KOPT-K1 (cell line): ENCODE measurements at regions not wholly inside any gene's neighbourhood (a gene's known extent, or its start where the extent isn't known, plus 50 kb on each side); places are given as distances from the start of the nearest gene placed in this dataset.
"Not testable (repeated sequence)": the region's sequence is repeated elsewhere in the genome, so short reads cannot be mapped to it uniquely, and the experiment has no call there.

Experiments
- H3K27ac ChIP-seq: fragments of 200-600 bp; sonication (generic); 2 replicates; pipeline ENCODE4 v1.5.1; 2016; ENCODE audit warnings: antibody characterized with exemption, mild to moderate bottlenecking, low read depth, low read length; ENCODE audit not compliant: poor library complexity, severe bottlenecking
- H3K36me3 ChIP-seq: fragments of 200-600 bp; sonication (generic); 2 replicates; pipeline ENCODE4 v1.5.1; 2017; ENCODE audit warnings: antibody characterized with exemption, mild to moderate bottlenecking, low read length, moderate library complexity; ENCODE audit not compliant: insufficient read depth
- H3K9me3 ChIP-seq: fragments of 200-600 bp; sonication (generic); 2 replicates; pipeline ENCODE4 v1.5.1; 2017; ENCODE audit warnings: antibody characterized with exemption, low read length, mild to moderate bottlenecking; ENCODE audit not compliant: insufficient read depth, poor library complexity, severe bottlenecking

DNA sequence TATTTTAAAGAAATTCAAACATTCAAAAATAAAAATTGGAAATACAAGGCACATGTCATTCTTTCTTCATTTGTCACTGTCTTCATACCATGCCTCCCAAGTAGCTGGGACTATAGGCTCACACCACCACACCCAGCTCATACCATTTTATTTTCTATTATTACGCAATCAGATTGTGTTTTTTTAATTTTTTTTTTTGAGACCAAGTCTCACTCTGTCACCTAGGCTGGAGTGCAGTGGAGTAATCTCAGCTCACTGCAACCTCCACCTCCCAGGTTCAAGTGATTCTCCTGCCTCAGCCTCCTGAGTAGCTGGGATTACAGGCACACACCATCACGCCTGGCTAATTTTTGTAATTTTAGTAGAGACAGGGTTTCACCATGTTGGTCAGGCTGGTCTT lies 526.1 kb downstream of the DTWD2 start:
- H3K36me3 ChIP-seq, H3K9me3 ChIP-seq, H3K27ac ChIP-seq: not testable (repeated sequence)

GRCh38 chr5:118461436-118461835 lies 526.9 kb downstream of the DTWD2 start:
- no peaks in the 10 kb centered on the region for H3K36me3 ChIP-seq
- H3K9me3 ChIP-seq, result no peaks in the 10 kb centered on the region
- H3K27ac ChIP-seq, result no peak overlapping the region

DNA sequence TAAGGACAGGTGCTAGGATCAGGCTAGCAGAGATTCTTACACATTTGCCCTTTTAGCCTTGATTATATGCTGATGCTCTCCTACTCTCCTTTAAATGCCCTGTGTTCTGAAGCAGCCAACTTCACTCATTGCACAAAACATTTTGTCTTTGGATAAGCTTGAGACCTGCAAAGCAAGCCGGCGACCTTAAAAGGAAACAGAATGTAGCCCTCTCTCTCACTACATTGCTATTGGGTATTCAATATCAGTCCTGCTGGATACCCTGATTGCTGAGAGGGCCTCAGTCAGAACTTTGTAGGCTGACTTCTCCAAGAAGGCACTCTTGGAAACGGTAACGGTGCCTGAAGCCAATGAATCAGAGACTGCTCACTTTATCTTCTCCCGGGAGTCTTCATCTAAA lies 528.9 kb downstream of the DTWD2 start:
- Histone ChIP-seq H3K9me3 (no peaks in the 10 kb centered on the region), H3K36me3 (no peaks in the 10 kb centered on the region), H3K27ac (no peak overlapping the region)

DNA sequence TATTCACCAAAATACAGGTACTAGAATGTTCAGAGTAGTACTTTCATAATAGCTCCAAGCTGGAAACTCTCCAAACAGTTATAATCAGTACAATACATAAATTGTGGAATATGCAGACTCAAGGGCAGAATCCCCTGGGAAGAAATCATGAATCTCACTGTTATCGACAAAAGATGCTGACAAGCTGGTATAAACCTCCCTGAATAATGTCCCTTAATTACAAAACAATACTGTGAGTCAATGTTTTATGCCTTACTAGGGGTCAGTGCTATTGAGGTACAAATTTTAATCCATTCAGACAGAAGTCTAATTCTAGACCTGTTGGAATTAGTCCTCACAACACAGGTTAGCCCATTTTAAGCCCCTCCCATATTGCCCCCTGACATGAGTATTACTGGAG lies 532.3 kb downstream of the DTWD2 start:
- Histone ChIP-seq H3K36me3 (no peaks in the 10 kb centered on the region), H3K27ac (no peak overlapping the region), H3K9me3 (no peaks in the 10 kb centered on the region)

DNA sequence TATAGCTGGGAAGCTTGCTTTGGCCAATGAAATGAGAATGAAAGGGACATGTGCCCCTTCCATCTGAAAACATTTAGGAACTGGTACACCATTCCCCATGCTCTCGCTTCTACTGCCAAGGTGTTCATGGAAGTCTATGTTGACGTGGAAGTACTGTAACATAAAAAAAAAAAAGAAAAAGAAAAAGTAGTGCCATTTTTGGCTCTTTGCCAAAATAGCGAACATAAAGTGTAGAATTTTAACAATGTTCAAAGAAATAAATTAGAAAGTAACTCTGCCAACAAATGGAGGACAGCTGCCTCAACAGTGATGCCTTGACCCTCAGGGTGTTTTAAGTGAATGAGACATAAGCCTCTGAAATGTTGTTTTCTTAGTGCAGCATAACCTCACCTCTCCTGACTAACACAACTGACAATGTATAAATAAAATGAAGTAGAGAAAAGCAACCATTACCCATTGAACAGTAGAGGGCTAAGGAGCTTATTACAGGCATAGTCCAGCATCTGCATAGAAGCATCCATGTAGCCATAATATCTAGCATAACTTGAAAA lies 536.6 kb downstream of the DTWD2 start:
- no peaks in the 10 kb centered on the region for H3K36me3 ChIP-seq
- no peaks in the 10 kb centered on the region for H3K9me3 ChIP-seq
- H3K27ac ChIP-seq, result no peak overlapping the region

DNA sequence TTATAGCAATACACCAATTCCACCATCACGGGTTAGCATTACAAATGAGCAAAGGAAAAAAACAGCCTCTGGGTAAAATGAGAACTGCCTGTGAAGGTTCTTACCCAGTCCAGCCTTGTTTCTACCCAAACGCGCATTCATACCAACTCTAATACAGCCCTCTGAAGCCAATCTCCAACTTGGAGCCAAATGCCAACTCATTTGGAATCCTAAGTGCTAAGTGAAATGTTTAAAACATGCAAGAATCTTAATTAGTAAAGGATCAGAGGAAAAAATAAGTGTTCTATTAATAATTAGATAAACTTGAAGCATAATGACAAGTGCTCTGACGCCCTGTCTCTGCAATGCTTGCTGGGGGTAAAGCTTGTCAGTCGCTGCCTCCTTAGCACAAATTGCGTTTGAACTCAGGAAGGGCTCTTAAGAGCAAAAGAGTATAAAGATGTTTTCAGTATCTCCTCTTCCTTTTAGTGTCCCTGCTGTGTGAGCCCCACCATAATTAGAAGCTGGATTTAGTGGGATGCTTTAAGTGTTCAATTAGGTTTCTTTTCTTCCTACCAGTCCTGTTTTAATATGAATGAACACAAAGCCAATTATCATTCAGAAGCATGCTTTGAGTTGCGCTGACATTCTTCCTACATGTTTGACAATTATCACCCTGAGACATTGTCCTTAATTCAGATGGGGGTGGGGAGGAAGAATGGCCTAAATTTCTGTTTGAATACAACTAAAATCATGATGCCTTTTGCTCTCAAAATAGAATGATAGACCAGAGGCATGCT lies 537.6 kb downstream of the DTWD2 start:
- no peaks in the 10 kb centered on the region for H3K36me3 ChIP-seq
- no peak overlapping the region for H3K27ac ChIP-seq

DNA sequence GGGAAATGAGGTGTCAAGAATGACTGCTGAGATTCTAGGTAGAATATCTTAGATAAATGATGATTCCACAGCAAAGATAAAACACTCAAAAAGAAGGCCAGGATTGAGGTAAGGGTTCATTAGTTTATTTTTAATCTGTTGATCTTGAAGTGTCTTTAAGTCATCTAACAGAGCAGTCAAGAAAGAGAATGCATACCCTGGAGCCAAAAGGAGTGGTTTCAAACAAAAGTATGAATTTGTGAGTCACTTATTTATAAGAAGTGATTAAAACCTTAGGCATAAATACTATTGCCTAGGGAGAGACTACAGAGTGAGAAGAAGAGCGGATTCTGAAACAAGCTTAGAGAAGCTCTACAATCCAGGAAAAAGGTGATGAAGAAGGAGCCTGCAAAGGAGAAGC lies 541.0 kb downstream of the DTWD2 start:
- H3K9me3 ChIP-seq, result no peaks in the 10 kb centered on the region
- no peaks in the 10 kb centered on the region for H3K36me3 ChIP-seq
- no peak overlapping the region for H3K27ac ChIP-seq

More for the DNA sequence above, 537.6 kb downstream of the DTWD2 start:
- no peaks in the 10 kb centered on the region for H3K9me3 ChIP-seq

GRCh38 chr5:118441956-118442355 lies 546.4 kb downstream of the DTWD2 start:
- H3K27ac ChIP-seq, result no peak overlapping the region
- H3K36me3 ChIP-seq, result no peaks in the 10 kb centered on the region
- H3K9me3 ChIP-seq, result no peaks in the 10 kb centered on the region

DNA sequence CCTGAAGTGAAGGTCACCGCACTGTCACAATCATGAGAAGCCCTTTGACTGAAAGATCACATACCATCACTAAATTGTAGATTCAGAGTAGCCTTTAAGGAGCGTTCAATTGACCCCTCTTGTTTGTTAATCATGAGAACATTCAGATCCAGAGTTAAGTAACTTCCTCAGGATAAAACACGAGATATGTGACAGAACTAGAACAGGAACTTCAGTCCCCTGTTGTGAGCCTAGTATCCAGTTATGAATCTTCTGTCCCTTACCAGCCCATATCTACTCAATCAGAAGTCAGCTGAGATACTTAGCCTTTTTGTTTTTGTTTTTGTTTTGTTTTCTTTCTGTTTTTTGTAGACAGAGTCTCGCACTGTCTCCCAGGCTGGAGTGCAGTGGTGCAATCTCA lies 547.3 kb downstream of the DTWD2 start:
- H3K9me3 ChIP-seq, result no peaks in the 10 kb centered on the region

GRCh38 chr5:118440496-118440895 lies 547.9 kb downstream of the DTWD2 start:
- no peak overlapping the region for H3K27ac ChIP-seq

More for the DNA sequence above, 547.3 kb downstream of the DTWD2 start:
- Histone ChIP-seq H3K36me3 (no peaks in the 10 kb centered on the region), H3K27ac (no peak overlapping the region)

DNA sequence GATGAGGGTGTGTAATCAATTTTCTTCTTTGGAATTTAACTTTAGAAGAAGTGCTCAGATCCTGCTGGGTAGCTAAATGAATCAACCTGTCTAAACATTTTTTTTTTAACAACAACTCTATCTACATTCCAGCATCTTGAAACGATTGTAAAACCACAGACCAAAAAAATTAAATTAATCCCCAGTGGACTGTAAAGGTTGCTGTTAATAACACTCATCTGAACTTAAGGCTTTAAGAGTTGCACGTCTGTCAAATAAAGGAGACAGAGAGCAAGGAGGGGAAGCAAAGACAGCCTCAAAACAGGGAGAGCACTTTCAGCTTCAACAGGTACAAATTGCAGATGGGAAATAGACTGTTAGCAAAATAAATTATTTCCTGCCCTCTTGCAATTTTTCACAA lies 548.5 kb downstream of the DTWD2 start:
- H3K36me3 ChIP-seq, result no peaks in the 10 kb centered on the region
- no peak overlapping the region for H3K27ac ChIP-seq
- no peaks in the 10 kb centered on the region for H3K9me3 ChIP-seq

More at GRCh38 chr5:118440496-118440895, 547.9 kb downstream of the DTWD2 start:
- no peaks in the 10 kb centered on the region for H3K9me3 ChIP-seq
- H3K36me3 ChIP-seq, result no peaks in the 10 kb centered on the region

DNA sequence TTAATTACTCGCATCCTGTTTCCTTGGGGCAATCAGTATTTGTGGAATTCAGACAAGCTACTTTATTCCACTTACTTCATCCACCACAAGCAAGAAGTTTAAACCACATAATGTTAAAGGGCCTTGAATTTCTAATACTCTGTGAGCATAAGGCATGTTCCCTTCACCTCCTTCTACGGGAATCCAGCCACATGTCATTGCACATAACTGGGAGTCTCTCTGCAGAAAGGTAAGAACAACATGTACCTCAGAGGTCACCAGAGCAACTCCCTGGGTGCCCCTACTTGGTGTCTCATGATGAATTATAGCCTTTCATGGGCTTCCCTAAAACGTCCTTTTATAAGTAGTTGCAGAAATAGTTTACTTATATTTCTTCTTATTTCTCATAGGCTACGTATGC lies 553.2 kb downstream of the DTWD2 start:
- H3K36me3 ChIP-seq, result no peaks in the 10 kb centered on the region
- H3K27ac ChIP-seq, result no peak overlapping the region
- no peaks in the 10 kb centered on the region for H3K9me3 ChIP-seq

DNA sequence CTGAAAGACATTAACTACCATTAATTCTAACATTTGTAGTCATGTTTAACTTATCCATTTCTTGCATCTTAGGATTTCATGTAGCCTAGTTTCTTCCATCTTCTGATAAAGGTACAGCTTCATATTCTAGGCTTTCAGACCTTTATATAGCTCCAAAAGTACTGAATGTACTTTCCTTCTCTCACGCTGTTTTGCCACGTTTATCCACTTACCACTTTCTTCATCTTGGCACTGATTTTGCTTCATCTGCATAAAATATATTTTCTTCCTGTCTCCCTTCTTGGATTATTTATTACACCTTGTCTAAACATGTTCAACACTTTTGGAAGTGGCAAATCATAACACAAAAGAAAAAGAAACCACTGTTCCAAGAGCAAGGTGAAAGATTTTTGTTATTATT lies 553.8 kb downstream of the DTWD2 start:
- H3K36me3 ChIP-seq, result no peaks in the 10 kb centered on the region
- no peaks in the 10 kb centered on the region for H3K9me3 ChIP-seq
- H3K27ac ChIP-seq, result no peak overlapping the region

DNA sequence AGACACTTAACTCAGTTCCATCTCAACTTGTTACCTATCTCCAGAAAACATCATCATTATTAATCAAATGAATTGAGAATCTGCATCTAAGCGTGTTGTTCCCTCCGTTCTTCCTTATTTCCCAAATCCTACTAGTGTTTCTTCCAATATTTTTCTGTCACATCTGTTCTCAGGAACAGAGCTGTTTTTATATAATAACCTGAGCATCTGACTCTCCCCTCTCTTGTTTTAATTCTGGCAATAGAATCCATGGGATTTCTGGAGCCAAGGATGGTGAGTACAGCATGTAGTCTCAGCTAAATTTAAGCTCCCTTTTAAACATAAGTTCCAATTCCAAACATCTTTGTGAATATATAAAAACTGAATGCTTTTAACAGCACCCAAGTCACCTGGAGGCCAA lies 558.3 kb downstream of the DTWD2 start:
- no peaks in the 10 kb centered on the region for H3K36me3 ChIP-seq
- no peaks in the 10 kb centered on the region for H3K9me3 ChIP-seq
- H3K27ac ChIP-seq, result no peak overlapping the region

DNA sequence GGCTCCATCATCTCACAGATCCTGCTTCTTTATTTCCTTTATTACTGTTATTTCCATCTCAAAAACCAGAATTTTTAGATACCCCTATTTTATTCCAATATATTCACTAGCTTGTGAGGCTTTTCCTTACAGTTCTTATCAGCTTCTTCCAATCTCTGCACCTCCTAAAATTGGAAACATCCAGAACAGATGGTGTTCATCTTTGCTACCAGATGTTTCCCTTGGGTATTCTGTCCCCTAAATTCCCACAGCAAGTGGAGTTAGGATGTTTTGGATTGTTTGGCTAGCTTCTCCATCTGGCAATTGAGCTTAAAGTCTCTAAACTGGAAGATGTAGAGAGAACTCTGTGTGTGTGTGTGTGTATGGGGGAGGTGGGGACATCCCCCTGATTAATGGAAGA lies 580.4 kb downstream of the DTWD2 start:
- Histone ChIP-seq H3K36me3 (no peaks in the 10 kb centered on the region), H3K27ac (no peak overlapping the region), H3K9me3 (no peaks in the 10 kb centered on the region)

GRCh38 chr5:118405650-118406061 lies 582.7 kb downstream of the DTWD2 start:
- Histone ChIP-seq H3K27ac (no peak overlapping the region), H3K9me3 (no peaks in the 10 kb centered on the region), H3K36me3 (no peaks in the 10 kb centered on the region)
